ENCODE measurements at regions not wholly inside any gene's neighbourhood (a gene's known extent, or its start where the extent isn't known, plus 50 kb on each side); places are given as distances from the start of the nearest gene placed in this dataset.
"Not testable (repeated sequence)": the region's sequence is repeated elsewhere in the genome, so short reads cannot be mapped to it uniquely, and the experiment has no call there.

DNA sequence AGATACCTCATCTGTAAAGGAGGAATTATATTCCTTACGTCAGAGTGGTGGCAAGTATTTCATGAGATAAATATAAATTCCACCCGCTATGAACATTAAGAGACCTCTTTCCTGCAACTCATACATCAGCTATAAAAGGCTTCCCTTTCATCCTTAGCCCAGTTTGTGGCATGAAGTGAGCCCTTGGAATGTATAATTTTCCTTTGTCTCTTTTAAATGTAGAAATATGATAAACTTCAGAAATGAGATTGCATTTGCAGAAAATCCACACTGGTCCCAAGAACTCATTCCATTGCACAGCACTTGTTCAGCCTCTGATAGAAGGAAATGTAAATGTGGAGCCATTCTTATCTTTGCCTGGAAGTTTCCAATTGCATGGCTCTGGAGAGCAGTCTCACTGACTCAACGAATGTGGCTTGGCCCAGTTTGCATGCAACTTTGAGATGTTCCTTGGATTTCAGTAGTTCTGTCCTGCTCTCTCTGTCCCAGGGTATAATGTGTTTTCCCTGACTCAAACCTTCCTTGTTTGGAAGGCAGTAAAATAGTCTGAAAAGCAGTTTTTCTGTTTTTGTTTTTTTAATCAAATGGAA, 746.4 kb downstream of the CDH11 start:
- no peak for DNase-seq (ENCODE audit: low read depth in 3 of 3, low spot score in 2 of 3)

DNA sequence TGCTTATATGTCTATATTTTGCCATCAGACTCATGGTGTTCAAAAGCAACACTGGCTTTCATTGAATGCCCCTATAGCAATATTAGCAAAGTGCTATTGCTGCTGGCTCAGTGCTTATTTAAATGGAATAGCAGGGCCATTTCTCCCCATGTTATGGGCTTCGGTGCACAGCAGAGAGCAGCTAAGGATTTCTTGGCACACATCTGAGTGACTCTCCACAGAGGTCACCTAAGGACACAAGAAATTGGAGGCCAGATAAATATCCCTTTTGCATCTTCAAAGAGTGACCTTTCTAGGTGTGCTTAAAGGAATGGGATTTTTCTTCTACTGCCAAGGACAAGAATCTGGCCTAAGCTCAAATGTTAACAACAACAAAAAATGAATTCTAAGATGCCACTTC, 751.8 kb downstream of the CDH11 start:
- DNase-seq (ENCODE audit: low read depth in 3 of 3, low spot score in 2 of 3), result no peak

DNA sequence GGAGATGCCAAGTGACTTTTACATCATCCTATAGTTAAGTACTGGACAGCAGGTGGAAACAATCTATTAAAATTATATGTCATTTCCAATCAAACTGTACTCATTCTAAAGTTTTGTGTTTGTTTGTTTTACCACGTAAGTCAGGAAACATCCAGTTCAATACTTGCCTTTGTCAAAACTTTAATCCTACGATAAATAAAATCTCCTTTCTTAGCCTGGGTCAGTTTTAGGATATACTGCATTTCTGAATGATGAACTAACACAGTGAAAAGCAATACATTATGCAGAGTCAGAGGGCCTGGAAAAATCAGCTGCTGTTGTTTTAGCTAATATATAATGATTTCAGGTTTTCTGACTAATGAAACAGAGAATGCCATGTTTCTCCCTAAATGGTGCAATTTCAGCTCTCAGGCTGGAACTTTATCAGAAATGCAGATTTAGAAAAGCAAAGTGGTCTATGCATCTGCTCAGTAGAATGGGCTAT, 756.4 kb downstream of the CDH11 start:
- no peak for DNase-seq (ENCODE audit: low read depth in 3 of 3, low spot score in 2 of 3)

DNA sequence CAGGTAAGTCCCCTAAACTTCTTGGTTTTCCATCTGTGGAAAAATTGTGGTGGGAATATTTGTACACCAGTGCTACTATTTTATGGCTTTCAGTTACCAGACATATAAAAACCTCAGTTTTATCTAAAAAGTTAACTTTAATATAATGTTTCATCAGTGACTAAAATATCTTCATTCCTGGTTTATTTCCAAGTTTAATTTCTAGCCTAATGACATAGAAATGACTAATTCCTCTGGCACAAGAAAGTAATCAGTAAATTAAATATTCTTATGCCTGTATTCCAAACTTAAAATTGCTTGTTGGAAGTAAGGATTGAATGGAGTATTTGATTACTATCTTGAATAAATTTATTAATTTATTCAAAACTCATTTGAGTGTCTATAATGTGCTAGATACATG, 757.0 kb downstream of the CDH11 start:
- DNase-seq (ENCODE audit: low read depth in 3 of 3, low spot score in 2 of 3), result no peak

DNA sequence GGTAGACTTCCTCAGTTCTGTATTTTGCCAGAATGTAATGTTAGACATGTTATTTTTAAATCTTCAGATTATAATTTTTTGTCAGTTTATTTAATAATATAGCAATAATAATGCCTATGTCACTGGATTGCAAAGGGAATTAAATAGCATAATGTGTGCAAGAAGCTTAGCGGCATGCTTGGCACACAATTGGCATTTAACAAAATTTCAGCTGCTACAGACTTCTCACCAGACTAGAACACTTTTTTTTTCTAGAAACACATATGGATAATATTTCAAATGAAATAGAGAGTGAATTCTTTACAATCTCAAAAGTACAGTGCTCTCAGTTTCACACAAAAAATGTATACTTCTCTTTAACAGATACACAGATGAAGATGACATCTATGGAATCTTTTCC, 757.4 kb downstream of the CDH11 start:
- no peak for DNase-seq (ENCODE audit: low read depth in 3 of 3, low spot score in 2 of 3)

DNA sequence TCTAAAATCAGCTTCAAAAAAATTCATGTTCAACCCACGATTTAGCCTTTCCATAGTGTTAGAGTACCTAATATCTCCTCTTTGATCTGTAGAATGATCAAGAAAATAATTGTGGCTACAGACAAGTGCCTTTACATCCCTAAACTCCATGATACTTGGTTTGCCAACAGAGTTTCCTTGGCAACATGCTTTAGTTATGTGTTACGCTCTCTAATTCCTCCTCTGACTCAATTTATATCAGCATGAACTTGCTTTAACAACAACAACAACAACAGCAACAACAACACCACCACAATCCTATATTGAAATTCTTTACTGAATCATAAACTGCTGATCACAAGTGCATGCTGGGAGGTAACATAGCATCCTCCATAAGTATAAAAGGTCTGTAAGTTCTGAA, 757.8 kb downstream of the CDH11 start:
- no peak for DNase-seq (ENCODE audit: low read depth in 3 of 3, low spot score in 2 of 3)

DNA sequence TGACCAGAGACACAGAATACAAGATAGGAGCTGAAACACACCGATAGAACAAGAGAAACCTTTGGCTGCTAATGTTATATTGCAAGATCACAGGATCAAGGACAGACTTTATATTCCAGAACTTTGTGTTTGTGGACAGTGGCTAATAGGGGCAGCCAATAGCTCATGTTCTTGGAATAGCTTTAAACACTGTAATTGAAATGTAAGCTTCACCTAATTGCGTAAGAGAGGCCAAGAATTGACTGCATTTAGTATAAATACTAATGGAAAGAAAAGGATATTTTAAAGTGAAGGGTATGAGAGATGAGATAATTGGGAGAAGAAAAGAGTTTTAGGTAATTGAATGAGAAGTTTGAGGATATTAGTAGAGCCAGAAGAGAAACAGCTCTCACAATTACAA, 758.8 kb downstream of the CDH11 start:
- DNase-seq (ENCODE audit: low read depth in 3 of 3, low spot score in 2 of 3), result no peak

DNA sequence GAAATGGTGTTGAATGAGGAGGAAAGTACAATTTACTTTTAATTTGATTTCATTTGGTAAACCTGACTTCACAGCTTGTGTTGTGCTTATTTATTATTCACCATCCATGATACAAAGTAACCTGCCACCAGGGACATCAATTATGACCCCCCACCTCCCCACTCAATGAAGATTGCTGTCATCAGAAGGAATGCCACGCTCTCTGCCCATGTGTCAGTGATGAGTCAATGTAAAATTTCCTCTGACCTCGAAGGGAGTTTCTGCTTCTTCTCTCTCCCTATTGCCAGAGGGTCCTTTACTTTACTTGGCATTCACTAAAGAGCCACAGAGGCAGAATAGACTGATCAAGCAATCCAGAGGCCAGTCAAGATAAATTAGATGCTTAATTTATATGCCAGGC, 759.7 kb downstream of the CDH11 start:
- DNase-seq (ENCODE audit: low read depth in 3 of 3, low spot score in 2 of 3), result no peak

DNA sequence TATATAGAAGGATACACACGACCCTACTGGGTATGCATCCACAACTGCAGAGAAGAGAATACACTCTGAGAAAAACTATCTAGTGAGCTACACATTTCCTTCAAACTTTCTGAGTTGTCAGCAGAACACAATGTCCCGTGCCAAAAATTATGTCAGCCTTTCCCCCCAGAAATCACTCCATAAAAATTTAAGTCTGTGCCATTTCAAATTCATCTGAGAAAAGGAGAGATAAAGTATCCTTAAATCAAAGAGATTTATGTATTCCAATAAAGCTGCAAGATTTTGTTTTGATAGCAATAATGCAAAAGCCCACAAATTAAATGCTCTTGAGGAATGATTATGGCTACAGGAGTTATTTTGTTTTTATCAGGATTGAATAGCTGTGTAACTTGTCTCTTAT, 760.1 kb downstream of the CDH11 start:
- DNase-seq (ENCODE audit: low read depth in 3 of 3, low spot score in 2 of 3), result no peak

DNA sequence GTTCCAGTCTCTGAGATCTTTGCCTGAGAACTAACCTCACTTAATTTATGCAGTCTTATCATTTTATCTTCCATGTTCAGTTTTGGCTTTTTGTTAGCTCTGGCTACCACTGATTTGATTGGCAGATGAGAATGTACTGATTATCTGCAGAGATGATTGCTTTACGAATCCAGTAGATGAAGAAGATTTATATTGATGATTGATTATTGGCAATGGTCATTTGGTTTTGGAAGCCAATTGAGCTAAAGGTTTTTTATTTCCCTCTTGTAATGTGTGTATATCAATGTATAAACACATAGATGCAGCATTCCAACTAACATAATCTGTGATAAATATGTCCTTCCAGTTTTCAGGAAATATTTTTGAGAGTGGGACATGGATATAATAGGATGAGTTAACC, 763.6 kb downstream of the CDH11 start:
- DNase-seq (ENCODE audit: low read depth in 3 of 3, low spot score in 2 of 3), result no peak

DNA sequence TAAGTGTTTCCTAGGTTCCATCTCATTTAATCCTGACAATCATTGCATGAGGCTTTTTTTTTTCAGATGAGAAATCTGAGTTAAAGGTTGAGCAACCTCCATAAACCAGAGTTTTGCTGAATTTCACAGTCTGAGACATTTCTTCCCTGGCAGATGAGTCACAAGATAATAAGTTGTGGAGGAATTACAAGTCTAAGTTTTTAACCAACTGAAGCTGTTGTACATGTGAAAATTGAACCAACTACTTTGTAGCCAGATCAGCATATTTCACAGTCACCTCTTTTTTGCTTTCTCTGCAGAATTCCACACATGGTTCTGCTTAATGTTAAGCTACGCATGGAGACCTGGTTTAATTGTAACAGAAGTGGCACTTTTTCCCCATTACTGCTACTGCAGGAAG, 765.6 kb downstream of the CDH11 start:
- no peak for DNase-seq (ENCODE audit: low read depth in 3 of 3, low spot score in 2 of 3)

DNA sequence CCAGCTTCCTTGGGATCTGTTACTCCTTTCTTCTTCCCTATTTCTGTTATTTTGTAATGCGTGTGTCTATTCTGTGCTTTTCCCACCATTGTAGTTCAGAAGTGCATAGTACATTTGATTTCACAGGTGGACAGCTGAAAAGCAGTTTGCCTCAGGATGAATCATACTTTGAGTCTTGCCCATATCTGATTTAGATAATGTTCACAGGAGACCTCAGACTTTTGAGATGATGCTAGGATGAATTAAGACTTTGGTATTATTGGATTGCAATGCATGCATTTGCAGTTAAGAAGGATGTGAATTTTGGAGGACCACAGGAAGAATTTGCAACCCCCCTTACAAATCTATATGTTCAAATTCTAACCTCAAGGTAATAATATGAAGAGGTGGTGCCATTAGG, 769.6 kb downstream of the CDH11 start:
- DNase-seq (ENCODE audit: low read depth in 3 of 3, low spot score in 2 of 3), result no peak

DNA sequence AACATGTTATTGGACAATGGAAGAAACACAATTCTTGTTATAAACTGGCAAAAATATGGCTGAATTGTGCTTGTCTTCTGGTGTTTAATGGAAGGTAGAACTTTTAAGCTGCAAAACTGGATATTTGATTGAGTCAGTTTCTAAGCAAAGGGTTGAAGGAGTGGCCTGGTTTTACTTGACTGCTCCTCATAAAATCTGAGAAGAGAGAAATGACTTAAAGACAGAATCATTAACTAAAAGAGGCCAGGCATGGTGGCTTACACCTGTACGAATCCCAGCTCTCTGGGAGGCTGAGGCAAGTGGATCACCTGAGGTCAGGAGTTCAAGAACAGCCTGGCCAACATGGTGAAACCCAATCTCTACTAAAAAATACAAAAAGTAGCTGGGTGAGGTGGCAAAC, 770.7 kb downstream of the CDH11 start:
- no peak for DNase-seq (ENCODE audit: low read depth in 3 of 3, low spot score in 2 of 3)

DNA sequence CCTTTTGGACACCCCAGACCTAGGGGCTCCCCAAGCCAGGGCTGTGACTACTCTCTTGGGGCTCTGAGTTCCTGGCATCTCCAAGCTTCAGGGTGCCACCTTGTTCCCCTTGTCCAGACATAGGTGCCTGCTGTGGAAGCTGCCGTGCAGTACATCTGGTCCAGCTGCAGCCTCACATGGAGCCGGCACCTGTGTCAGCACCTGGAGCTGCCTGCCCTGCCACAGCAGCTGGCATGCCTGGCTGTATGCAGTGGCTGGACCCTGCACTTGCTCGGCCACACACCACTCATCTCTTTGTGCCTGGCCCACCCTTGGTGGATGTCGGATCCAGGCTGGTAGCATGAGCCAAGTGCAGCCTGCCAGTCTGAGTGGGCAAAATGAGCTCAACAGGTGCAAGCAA, 775.8 kb downstream of the CDH11 start:
- no peak for DNase-seq (ENCODE audit: low read depth in 3 of 3, low spot score in 2 of 3)

DNA sequence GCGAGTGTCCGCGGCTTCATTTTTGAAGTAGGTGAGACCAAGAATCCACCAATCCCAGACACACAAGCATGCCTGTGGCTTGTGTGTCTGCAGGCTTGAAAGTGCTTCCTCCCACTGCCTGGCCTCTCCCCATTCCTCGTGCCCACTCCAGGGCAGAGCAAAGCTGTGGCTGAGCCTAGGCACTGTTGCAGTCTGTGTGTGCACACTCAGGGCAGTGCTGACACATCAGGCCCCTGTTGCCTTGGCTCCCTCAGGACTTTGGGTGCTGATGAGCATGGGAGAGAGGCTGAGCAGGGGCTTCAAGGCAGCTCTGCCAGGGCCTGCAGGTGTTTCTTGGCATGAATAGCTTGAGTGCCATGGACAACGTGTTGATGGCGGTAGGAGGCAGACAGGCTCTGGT, 776.7 kb downstream of the CDH11 start:
- no peak for DNase-seq (ENCODE audit: low read depth in 3 of 3, low spot score in 2 of 3)

DNA sequence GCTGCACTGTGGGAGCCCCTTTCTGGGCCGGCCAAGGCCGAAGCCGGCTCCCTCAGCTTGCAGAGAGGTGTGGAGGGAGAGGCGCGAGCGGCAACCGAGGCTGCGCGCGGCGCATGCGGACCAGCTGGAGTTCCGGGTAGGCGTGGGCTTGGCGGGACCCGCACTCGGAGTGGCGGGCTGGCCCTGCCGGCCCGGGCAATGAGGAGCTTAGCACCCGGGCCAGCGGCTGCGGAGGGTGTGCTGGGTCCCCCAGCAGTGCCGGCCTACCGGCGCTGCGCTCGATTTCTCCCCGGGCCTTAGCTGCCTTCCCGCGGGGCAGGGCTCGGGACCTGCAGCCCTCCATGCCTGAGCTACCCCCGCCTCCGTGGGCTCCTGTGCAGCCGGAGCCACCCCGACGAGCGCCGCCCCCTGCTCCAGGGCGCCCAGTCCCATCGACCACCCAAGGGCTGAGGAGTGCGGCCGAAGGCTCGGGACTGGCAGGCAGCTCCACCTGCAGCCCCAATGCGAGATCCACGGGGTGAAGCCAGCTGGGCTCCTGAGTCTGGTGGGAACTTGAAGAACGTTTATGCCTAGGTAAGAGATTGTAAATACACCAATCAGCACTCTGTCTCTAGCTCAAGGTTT, 777.9 kb downstream of the CDH11 start:
- not testable (repeated sequence) for DNase-seq (ENCODE audit: low read depth in 3 of 3, low spot score in 2 of 3)

DNA sequence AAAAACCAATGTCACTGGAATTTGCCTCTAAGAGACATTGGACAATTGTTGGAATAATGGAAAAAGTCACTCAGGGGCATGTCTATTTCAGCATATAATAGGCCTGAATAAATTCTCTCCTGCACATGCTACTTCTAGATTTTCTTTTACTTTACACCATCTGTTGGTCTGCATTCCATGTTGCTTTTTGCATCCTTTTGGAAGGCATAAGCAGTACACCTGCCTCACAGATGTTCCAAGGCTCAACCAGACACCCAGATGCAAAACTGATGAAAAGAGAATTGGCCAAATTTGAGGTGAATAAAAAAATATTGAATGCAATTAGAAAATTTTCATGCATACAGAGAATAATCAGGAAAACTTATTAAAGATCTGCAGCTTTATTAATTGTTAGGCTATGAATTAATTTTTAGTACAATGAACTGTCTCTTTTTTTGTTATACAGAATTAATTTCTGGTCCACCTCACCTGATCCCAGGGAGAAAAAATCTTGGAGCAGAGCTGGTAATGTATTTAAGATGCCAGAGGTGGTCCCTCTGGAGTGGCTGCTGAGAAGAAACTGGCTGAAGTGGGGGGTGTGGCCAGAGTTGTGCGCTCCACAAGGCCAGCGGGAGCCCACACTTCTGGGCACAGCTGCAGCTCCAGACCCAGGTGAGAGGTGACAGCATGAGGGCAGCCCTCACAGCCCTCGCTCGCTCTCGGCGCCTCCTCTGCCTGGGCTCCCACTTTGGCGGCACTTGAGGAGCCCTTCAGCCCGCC, 778.6 kb downstream of the CDH11 start:
- no peak for DNase-seq (ENCODE audit: low read depth in 3 of 3, low spot score in 2 of 3)

DNA sequence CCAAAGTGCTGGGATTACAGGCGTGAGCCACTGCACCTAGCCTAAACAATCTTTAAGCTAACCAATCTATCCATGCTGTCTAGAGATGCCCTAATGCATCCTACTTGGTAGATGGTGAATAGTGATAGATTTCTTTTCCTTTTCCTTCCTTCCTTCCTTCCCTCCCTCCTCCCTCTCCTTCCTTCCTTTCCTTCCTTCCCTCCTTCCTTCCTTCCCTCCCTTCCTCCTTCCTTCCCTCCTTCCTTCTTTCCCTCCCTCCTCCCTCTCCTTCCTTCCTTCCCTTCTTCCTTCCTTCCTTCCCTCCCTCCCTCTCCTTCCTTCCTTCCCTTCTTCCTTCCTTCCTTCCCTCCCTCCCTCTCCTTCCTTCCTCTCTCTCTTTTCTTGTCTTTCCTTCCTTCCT, 780.5 kb downstream of the CDH11 start:
- DNase-seq (ENCODE audit: low read depth in 3 of 3, low spot score in 2 of 3), result not testable (repeated sequence)

DNA sequence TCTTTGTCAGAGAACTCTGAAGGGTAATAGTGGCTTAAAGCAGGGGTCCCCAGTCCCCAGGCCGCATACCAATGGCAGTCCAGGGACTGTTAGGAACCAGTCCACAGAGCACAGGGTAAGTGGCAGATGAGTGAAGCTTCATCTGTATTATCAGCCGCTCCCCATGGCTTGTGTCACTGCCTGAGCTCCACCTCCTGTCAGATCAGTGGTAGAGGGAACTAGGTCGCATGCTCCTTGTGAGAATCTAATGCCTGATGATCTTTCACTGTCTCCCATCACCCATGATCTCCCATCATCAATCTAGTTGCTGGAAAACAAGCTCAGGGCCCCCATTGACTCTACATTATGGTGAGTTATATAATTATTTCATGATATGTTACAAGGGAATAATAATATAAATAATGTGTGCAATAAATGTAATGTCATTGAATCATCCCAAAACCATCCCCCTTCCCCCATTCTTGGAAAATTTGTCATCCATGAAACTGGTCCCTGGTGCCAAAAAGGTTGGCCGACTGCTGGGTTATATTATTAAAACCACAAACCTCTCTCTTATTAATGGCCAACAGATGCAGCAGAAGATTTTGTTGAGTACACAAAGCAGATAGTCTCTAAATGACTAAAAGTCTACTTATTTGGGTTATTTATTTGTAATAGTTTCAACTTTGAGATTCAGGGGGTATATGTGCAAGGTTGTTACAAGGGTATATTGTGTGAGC, 782.7 kb downstream of the CDH11 start:
- DNase-seq (ENCODE audit: low read depth in 3 of 3, low spot score in 2 of 3), result no peak

DNA sequence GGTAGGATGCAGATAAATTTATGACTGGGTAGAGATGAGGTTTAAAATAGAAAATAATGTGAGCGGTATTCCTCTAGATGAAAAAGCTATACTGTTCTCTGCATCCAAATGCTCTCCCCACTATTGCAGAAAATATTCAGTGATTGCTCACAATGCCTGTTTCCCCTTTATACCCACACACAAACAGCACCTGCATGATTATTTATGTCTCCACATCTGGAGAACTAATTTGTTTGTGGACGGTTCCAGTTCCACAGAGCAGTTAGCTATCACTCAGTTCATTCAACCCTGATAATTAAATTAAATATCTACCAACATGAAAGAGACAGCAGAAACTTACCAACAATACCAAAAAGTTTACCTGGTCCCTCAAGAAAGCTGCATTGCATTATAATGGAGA, 800.0 kb downstream of the CDH11 start:
- DNase-seq (ENCODE audit: low read depth in 3 of 3, low spot score in 2 of 3), result no peak

DNA sequence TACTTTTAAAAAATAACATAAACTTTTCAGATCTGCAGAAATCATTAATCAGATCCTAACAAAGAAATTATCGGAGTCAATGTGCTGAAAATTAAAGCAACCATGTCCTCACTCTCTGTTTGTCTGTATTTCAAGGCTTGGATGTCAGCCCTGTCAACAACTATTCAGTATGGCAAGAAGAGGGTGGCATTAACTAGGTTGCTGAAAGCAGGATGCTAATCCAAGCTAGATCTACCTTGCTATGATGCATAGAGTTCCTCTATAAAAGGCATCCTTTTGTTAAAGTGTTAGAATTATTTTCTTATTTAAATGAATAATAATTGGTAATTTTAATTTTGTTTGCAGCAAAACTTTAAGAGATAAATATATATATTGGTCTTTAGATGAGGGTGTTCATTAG, 800.8 kb downstream of the CDH11 start:
- DNase-seq (ENCODE audit: low read depth in 3 of 3, low spot score in 2 of 3), result no peak

DNA sequence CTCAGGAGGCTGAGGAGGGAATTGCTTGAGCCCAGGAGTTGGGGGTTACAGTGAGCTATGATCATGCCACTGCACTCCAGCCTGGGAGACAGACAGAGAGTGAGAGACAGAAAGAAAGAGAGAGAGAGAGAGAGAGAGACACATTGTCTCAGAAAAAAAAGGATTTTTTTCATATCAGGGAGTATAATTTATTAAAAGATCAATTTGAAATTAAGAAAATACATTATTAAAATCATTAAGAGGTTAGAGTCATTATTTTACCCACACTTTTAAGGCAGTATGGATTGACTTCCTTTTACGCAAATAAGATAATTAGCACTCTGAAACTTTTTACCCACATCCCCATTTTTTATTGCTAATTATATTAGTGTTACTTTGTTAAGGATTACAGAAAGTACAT, 804.3 kb downstream of the CDH11 start:
- no peak for DNase-seq (ENCODE audit: low read depth in 3 of 3, low spot score in 2 of 3)
